ENCODE measurements at regions not wholly inside any gene's neighbourhood (a gene's known extent, or its start where the extent isn't known, plus 50 kb on each side); places are given as distances from the start of the nearest gene placed in this dataset.

DNA sequence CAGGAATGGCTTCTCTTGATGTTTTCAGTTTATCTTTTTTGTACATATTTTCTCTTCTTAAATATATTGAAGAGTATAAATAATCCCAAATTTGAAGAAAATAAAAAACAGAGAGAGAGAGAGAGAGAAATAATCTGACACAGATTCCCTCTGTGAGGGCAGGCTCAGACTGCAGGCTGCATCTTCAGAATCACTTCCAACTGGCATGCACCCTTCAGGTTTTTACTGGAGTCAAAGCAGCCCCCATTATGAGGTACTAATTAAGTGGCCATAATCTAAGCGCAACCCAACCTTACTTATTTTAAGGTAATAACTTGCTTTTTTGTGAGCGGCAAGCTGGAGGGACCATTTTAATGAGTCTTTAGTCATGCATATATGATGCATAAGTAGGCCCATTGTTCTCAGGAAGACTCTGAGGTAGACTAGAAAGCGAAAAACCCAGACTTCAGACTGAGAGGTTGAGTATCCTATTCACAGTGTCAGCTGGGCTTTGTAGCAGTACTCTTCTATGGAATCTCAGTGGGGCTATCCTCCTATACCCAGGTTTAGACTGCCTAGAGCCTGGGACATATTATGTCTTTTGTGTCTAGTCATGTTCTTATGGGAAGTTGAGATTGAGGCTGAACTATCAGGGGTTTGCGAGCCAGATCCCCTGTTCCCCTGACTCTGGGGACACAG is 167.4 kb downstream of the SP3 start:
- H3K27me3 ChIP-seq (ENCODE audit: insufficient read depth, insufficient read length) = no peaks in the 10 kb centered on the region
- no peak for TF ChIP-seq SUZ12 (IDR thresholded peaks at IDR 0.05; ENCODE audit: extremely low read depth, insufficient read depth, insufficient read length)
- no peak for TF ChIP-seq YY1 (IDR thresholded peaks at IDR 0.05; ENCODE audit: insufficient read depth, insufficient read length)
- no peak for TF ChIP-seq ZNF274 (IDR thresholded peaks at IDR 0.05; ENCODE audit: low read depth, low read length)
- no peaks in the 10 kb centered on the region for H3K9me3 ChIP-seq (ENCODE audit: insufficient read depth, low read length)
- H3K9ac ChIP-seq (ENCODE audit: insufficient read length, low read depth) = no peak overlapping the region
- DNase-seq (ENCODE audit: low read depth, low spot score) = peak; percentile 55
- H3K4me3 ChIP-seq (ENCODE audit: insufficient read length, low read depth) = no peak overlapping the region
- H3K4me1 ChIP-seq (ENCODE audit: insufficient read depth, insufficient read length) = peaks cover 5% of the 10 kb centered on the region
- no peaks in the 10 kb centered on the region for H3K36me3 ChIP-seq (ENCODE audit: insufficient read depth, insufficient read length, low read length)

DNA sequence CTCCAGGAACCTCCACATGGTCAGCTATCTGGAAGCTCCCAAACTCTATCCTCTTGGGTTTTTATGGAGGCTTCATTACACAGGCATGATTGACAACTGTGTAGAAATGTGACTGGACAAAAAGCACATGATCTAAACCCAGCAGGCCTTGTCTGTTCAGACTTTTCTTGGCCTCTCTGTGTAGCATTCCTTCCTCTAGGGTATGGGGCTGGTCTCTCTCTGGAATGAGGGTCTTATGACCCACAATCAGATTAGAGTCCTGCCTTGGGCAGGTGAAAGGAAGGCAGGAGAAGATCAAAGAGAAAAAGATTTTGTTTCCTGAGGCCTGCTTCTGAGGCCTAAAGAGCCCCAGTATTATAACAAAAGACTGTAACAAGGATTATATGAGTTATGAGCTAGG is 162.7 kb downstream of the SP3 start:
- H3K9me3 ChIP-seq (ENCODE audit: insufficient read depth, low read length) = no peaks in the 10 kb centered on the region
- H3K36me3 ChIP-seq (ENCODE audit: insufficient read depth, insufficient read length, low read length) = no peaks in the 10 kb centered on the region
- no peaks in the 10 kb centered on the region for H3K27me3 ChIP-seq (ENCODE audit: insufficient read depth, insufficient read length)
- no peak for TF ChIP-seq ZNF274 (IDR thresholded peaks at IDR 0.05; ENCODE audit: low read depth, low read length)
- TF ChIP-seq SUZ12 (IDR thresholded peaks at IDR 0.05; ENCODE audit: extremely low read depth, insufficient read depth, insufficient read length) = no peak
- no peak for TF ChIP-seq YY1 (IDR thresholded peaks at IDR 0.05; ENCODE audit: insufficient read depth, insufficient read length)
- H3K4me3 ChIP-seq (ENCODE audit: insufficient read length, low read depth) = no peak overlapping the region
- DNase-seq (ENCODE audit: low read depth, low spot score) = no peak
- peaks cover 5% of the 10 kb centered on the region for H3K4me1 ChIP-seq (ENCODE audit: insufficient read depth, insufficient read length)
- no peak overlapping the region for H3K9ac ChIP-seq (ENCODE audit: insufficient read length, low read depth)

GRCh38 chr2:173803449-173803848 is 161.7 kb downstream of the SP3 start:
- Histone ChIP-seq H3K9ac (ENCODE audit: insufficient read length, low read depth) (no peak overlapping the region), H3K4me3 (ENCODE audit: insufficient read length, low read depth) (no peak overlapping the region), H3K36me3 (ENCODE audit: insufficient read depth, insufficient read length, low read length) (no peaks in the 10 kb centered on the region), H3K9me3 (ENCODE audit: insufficient read depth, low read length) (0 out of 2 replicates have a peak, but pooled peaks cover 7% of the 10 kb centered on the region), H3K4me1 (ENCODE audit: insufficient read depth, insufficient read length) (peaks cover 3% of the 10 kb centered on the region), H3K27me3 (ENCODE audit: insufficient read depth, insufficient read length) (no peaks in the 10 kb centered on the region)
- no peak for TF ChIP-seq SUZ12 (IDR thresholded peaks at IDR 0.05; ENCODE audit: extremely low read depth, insufficient read depth, insufficient read length)
- DNase-seq (ENCODE audit: low read depth, low spot score) = no peak

DNA sequence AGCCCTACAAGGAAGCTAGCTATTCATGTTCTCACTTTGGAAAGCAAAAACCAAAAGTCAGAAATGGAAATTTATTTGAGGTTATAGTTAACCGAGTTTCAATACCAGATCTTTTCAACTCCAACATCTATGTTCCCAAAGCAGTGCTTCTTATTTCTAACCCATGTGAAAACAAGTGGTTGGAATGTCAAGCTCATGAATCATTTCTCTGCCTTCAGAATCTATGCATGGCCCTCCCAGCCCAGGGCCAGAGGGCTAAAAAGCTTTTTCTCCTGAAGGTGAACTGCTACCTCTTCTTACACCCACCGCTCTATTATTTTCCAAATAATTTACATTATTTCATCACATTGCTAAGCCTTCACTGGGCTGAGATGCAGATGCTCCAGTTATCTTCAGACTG is 158.4 kb downstream of the SP3 start:
- no peak for DNase-seq (ENCODE audit: low read depth, low spot score)
- H3K4me3 ChIP-seq (ENCODE audit: insufficient read length, low read depth) = no peak overlapping the region
- peaks cover 4% of the 10 kb centered on the region for H3K4me1 ChIP-seq (ENCODE audit: insufficient read depth, insufficient read length)
- no peak overlapping the region for H3K9ac ChIP-seq (ENCODE audit: insufficient read length, low read depth)
- H3K36me3 ChIP-seq (ENCODE audit: insufficient read depth, insufficient read length, low read length) = no peaks in the 10 kb centered on the region
- H3K27me3 ChIP-seq (ENCODE audit: insufficient read depth, insufficient read length) = no peaks in the 10 kb centered on the region
- 0 out of 2 replicates have a peak, but pooled peaks cover 8% of the 10 kb centered on the region for H3K9me3 ChIP-seq (ENCODE audit: insufficient read depth, low read length)
- TF ChIP-seq ZNF274 (IDR thresholded peaks at IDR 0.05; ENCODE audit: low read depth, low read length) (no peak), YY1 (IDR thresholded peaks at IDR 0.05; ENCODE audit: insufficient read depth, insufficient read length) (no peak), SUZ12 (IDR thresholded peaks at IDR 0.05; ENCODE audit: extremely low read depth, insufficient read depth, insufficient read length) (no peak)

- TF ChIP-seq ZNF274 (IDR thresholded peaks at IDR 0.05; ENCODE audit: low read depth, low read length) = no peak
- TF ChIP-seq YY1 (IDR thresholded peaks at IDR 0.05; ENCODE audit: insufficient read depth, insufficient read length) = no peak
- no peak for TF ChIP-seq SUZ12 (IDR thresholded peaks at IDR 0.05; ENCODE audit: extremely low read depth, insufficient read depth, insufficient read length)
- no peak for DNase-seq (ENCODE audit: low read depth, low spot score)
- H3K4me1 ChIP-seq (ENCODE audit: insufficient read depth, insufficient read length) = peaks cover 4% of the 10 kb centered on the region
- H3K9me3 ChIP-seq (ENCODE audit: insufficient read depth, low read length) = 0 out of 2 replicates have a peak, but pooled peaks cover 8% of the 10 kb centered on the region
- no peak overlapping the region for H3K9ac ChIP-seq (ENCODE audit: insufficient read length, low read depth)
- no peaks in the 10 kb centered on the region for H3K36me3 ChIP-seq (ENCODE audit: insufficient read depth, insufficient read length, low read length)
- no peaks in the 10 kb centered on the region for H3K27me3 ChIP-seq (ENCODE audit: insufficient read depth, insufficient read length)
- H3K4me3 ChIP-seq (ENCODE audit: insufficient read length, low read depth) = no peak overlapping the region
Measured at GRCh38 chr2:173808718-173809117, 156.5 kb downstream of the SP3 start.

- no peaks in the 10 kb centered on the region for H3K27me3 ChIP-seq (ENCODE audit: insufficient read depth, insufficient read length)
- H3K4me1 ChIP-seq (ENCODE audit: insufficient read depth, insufficient read length) = peaks cover 4% of the 10 kb centered on the region
Measured at GRCh38 chr2:173812321-173812720, 152.9 kb downstream of the SP3 start.

GRCh38 chr2:173814306-173814705 is 150.9 kb downstream of the SP3 start:
- TF ChIP-seq SUZ12 (IDR thresholded peaks at IDR 0.05; ENCODE audit: extremely low read depth, insufficient read depth, insufficient read length) (no peak), YY1 (IDR thresholded peaks at IDR 0.05; ENCODE audit: insufficient read depth, insufficient read length) (no peak), ZNF274 (IDR thresholded peaks at IDR 0.05; ENCODE audit: low read depth, low read length) (no peak)
- no peaks in the 10 kb centered on the region for H3K9me3 ChIP-seq (ENCODE audit: insufficient read depth, low read length)
- no peak for DNase-seq (ENCODE audit: low read depth, low spot score)
- H3K36me3 ChIP-seq (ENCODE audit: insufficient read depth, insufficient read length, low read length) = no peaks in the 10 kb centered on the region
- H3K4me1 ChIP-seq (ENCODE audit: insufficient read depth, insufficient read length) = no peaks in the 10 kb centered on the region
- no peak overlapping the region for H3K9ac ChIP-seq (ENCODE audit: insufficient read length, low read depth)
- H3K4me3 ChIP-seq (ENCODE audit: insufficient read length, low read depth) = no peak overlapping the region
- H3K27me3 ChIP-seq (ENCODE audit: insufficient read depth, insufficient read length) = no peaks in the 10 kb centered on the region

More at GRCh38 chr2:173812321-173812720, 152.9 kb downstream of the SP3 start:
- Histone ChIP-seq H3K4me3 (ENCODE audit: insufficient read length, low read depth) (no peak overlapping the region), H3K9ac (ENCODE audit: insufficient read length, low read depth) (no peak overlapping the region), H3K9me3 (ENCODE audit: insufficient read depth, low read length) (0 out of 2 replicates have a peak, but pooled peaks cover 8% of the 10 kb centered on the region), H3K36me3 (ENCODE audit: insufficient read depth, insufficient read length, low read length) (no peaks in the 10 kb centered on the region)
- DNase-seq (ENCODE audit: low read depth, low spot score) = no peak
- TF ChIP-seq YY1 (IDR thresholded peaks at IDR 0.05; ENCODE audit: insufficient read depth, insufficient read length) = no peak
- no peak for TF ChIP-seq SUZ12 (IDR thresholded peaks at IDR 0.05; ENCODE audit: extremely low read depth, insufficient read depth, insufficient read length)
- TF ChIP-seq ZNF274 (IDR thresholded peaks at IDR 0.05; ENCODE audit: low read depth, low read length) = no peak
